GM10248 (cell line): ENCODE measurements at regions not wholly inside any gene's neighbourhood (a gene's known extent, or its start where the extent isn't known, plus 50 kb on each side); places are given as distances from the start of the nearest gene placed in this dataset.

Experiments used
- CTCF ChIA-PET: fragments of 300-600 bp; sonication (Branson Sonifier 250); formaldehyde crosslinking; extraction: SDS; loops from one replicate; lab custom pipeline; 2021; ENCODE audit warnings: antibody characterized with exemption; lab: Yijun Ruan, JAX
- POLR2A ChIA-PET: fragments of 350-650 bp; sonication (Branson Sonifier 250); formaldehyde crosslinking; extraction: SDS; loops from one replicate; lab custom pipeline; 2020; ENCODE audit warnings: antibody characterized with exemption; lab: Yijun Ruan, JAX
- DNase-seq: peaks from one replicate; pipeline ENCODE4 v3.0.0; 2012; ENCODE audit errors: extremely low spot score
- TF ChIP-seq, protein P1 (sequence below): IDR thresholded peaks from 2 replicates; pipeline ENCODE4 v1.5.1; 2012; ENCODE audit warnings: mild to moderate bottlenecking, low read depth; ENCODE audit errors: extremely low read depth, missing control alignments, control extremely low read depth

DNA sequence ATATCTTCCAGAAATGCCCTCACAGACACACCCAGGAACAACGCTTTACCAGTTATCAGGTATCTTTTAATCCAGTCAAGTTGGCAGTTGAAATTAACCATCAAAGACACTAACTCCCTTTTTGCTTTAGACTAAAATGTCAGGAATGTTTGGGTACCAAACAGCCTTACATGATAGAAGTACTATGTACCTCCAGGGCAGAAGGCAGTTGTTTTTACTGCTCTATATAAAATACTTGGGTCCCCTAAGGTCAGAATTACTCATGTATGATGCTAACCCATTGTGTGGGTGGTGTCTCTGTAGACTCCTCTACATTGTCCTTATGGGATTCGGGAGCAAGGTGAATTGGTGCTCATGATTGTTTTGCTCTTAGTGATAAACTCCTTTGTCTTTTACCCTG, 492.5 kb upstream of the FLRT2 start:
- TF ChIP-seq, protein P1, sequence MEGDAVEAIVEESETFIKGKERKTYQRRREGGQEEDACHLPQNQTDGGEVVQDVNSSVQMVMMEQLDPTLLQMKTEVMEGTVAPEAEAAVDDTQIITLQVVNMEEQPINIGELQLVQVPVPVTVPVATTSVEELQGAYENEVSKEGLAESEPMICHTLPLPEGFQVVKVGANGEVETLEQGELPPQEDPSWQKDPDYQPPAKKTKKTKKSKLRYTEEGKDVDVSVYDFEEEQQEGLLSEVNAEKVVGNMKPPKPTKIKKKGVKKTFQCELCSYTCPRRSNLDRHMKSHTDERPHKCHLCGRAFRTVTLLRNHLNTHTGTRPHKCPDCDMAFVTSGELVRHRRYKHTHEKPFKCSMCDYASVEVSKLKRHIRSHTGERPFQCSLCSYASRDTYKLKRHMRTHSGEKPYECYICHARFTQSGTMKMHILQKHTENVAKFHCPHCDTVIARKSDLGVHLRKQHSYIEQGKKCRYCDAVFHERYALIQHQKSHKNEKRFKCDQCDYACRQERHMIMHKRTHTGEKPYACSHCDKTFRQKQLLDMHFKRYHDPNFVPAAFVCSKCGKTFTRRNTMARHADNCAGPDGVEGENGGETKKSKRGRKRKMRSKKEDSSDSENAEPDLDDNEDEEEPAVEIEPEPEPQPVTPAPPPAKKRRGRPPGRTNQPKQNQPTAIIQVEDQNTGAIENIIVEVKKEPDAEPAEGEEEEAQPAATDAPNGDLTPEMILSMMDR = no peak
- DNase-seq = no peak
- ChIA-PET POLR2A (no interaction called here), CTCF (no interaction called here)

DNA sequence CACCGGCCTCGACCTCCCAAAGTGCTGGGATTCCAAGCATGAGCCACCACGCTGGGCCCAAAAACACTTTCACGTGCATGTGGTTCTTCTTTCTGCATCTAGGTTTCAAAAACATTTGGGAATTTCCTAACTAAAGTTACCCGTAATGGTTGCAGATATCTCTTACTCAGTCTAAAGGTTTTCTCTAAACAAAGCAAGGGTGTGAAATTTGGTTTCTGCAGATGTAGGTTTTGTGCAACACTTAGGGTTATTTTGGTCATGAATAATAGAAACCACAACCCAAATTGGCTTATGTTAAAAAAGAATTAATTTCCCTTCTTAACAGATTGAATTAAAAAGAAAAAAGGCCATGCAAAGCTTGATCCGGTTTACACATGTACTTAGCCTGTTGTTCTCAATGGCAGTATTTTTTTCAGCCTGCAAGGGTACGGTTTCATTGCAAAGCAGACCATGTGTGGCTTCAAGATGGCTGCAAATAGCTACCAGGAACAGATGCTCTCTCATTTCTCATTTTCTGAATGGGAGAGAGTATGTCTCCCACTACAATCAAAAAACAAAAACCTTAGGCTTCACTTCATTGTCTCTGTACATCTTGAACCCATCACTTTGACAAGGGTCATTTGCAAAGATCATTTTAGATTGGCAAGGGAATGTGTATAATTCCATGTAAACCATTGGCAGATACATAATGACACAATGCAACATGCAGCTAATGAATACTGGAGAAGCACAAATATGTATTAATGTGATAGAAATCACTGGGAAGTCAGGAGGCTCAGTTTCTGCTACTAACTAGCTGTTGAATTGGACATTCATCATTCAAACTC, 491.2 kb upstream of the FLRT2 start:
- CTCF ChIA-PET = no interaction called here

DNA sequence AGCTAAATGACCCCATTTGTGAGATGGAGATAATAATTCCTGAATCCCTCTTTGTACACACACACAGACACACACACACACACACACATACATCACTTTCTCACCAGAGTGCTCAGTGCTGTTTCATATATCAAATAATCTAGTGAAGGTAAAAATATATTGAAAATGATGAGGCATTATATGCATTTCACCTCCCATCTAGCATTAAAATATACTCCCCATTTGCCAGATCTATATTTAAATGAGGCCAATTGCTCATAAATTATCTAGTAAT, 490.7 kb upstream of the FLRT2 start:
- POLR2A ChIA-PET = no interaction called here
- TF ChIP-seq, protein P1 = no peak
- no peak for DNase-seq
- CTCF ChIA-PET = no interaction called here

More for the DNA sequence above, 491.2 kb upstream of the FLRT2 start:
- TF ChIP-seq, protein P1 = no peak
- DNase-seq = no peak
- POLR2A ChIA-PET = no interaction called here

DNA sequence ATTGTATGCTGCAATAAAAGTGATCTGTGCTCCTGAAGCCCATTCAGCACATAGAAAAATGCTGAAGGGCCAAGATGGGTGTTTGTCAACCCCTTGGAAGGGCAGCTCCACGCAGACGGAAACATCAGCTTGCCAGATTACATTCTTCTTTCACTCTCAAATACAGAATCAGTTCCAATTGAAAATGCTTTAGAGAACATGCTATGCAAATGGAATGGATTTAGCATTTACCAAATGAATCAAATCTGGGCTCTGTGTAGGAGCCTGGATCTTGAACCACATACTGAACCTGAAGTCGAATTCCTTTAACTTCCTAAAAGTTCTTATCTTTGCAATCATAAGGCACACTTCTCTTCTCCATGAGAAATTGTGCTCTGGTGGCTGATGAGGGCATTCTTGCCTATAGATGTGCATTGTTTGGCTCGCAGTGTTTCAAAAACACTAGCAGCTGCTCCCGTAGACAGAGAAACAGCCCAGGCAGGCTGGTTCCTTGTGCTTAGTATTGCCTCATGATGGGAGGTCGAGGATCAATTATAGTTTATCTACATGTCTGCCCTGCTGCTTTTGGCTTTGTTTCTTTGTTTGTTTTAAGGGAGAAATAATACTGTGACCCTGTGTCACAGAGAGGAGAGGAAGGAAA, 489.8 kb upstream of the FLRT2 start:
- CTCF ChIA-PET = no interaction called here
- POLR2A ChIA-PET = no interaction called here
- TF ChIP-seq, protein P1 = no peak
- DNase-seq = no peak

DNA sequence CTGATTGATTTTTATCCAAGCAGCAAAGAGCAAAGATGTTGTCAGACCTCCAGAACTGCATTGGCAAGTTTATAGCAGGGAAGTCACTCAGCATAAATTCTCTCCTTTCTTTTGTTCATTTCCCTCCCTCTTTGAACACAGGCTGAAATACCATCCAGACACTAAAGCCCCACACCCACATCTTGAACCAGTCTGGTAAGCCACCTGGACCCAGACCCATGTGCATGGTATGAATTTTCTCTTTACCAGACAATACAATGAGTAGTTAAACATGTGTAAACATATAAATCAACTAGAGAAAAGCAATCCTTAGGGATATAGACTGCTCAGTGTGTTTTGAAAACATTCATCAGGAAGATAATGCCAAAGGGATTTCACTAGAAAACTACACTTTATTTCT, 488.3 kb upstream of the FLRT2 start:
- POLR2A ChIA-PET = no interaction called here
- CTCF ChIA-PET = interaction anchor here (0.9 kb wide), 1 partner anchor 24 kb away, joined by 3 read pairs; no protein-coding TSS in a partner anchor
- TF ChIP-seq, protein P1 = no peak
- no peak for DNase-seq

DNA sequence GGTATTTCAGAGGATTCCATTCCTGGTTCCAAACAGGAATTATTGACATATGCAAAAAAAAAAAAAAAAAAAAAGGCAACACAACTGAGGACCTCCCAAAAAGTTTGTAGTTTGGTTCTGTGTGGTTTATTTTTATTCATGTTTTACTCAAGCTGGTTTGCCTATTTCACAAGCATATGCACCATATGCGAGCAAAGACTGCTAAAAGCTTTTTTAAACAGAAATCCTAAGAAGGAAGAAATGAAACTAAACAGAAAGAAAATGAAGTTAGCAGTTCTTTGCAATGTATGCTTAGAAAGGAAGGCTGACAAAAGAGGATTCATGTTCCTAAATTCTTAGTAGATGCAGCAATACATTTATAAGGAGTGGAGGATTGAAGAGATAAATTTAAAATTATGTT, 487.6 kb upstream of the FLRT2 start:
- CTCF ChIA-PET = interaction anchor here (0.9 kb wide), 1 partner anchor 23 kb away, joined by 3 read pairs; no protein-coding TSS in a partner anchor
- POLR2A ChIA-PET = no interaction called here
- TF ChIP-seq, protein P1 = no peak
- DNase-seq = no peak
